HCT116 (cell line): ENCODE measurements at regions not wholly inside any gene's neighbourhood (a gene's known extent, or its start where the extent isn't known, plus 50 kb on each side); places are given as distances from the start of the nearest gene placed in this dataset.

ENCODE experiments used
- ATAC-seq: fragments of 200-7000 bp; cut with Tn5 transposase; 2 replicates; pipeline ENCODE4 v1.9.1; 2020; ENCODE audit warnings: mild to moderate bottlenecking, moderate library complexity
- BruUV-seq: library from RNA; stranded (reverse); fragments of 400-500 nt; replicated peaks from 2 replicates; lab custom pipeline; 2021; lab: Mats Ljungman, UMichigan
- CTCF ChIA-PET: fragments of 300-600 bp; sonication (Branson Sonifier 250); formaldehyde crosslinking; loops from one replicate; lab custom pipeline; 2021; ENCODE audit warnings: antibody characterized with exemption; lab: Charles Lee
- POLR2A ChIA-PET: fragments of 300-600, 350-600 bp; sonication (Branson Sonifier 250); formaldehyde crosslinking; loops from one replicate; lab custom pipeline; 2021; ENCODE audit warnings: antibody characterized with exemption; lab: Charles Lee
- RAD21 ChIA-PET, 2 experiments: fragments of 300-600 bp; sonication (Branson Sonifier 250); formaldehyde crosslinking; loops; one replicate each; lab custom pipeline; 2023; ENCODE audit warnings: low total read pairs in 2 of 2; ENCODE audit not compliant: uncharacterized antibody in 2 of 2, unreplicated experiment in 2 of 2, low non-redundant PET in 1 of 2; lab: Charles Lee
- DNase-seq: peaks from one replicate; pipeline ENCODE4 v3.0.0-alpha.2; 2010; ENCODE audit warnings: low read depth, low spot score
- H2AFZ ChIP-seq: fragments of 200-600 bp; shearing (Covaris generic), sonication (generic); 2 replicates; pipeline ENCODE4 v1.6.1; 2017; ENCODE audit warnings: low read depth, mixed run types, mixed read lengths, antibody characterized with exemption, low read length; ENCODE audit not compliant: poor library complexity, severe bottlenecking
- H3K27ac ChIP-seq: 2 replicates; pipeline ENCODE4 v1.5.1; 2012; ENCODE audit warnings: low read depth, low read length
- H3K27me3 ChIP-seq: fragments of 200-600 bp; sonication (generic); 2 replicates; pipeline ENCODE4 v1.6.1; 2016; ENCODE audit warnings: mixed run types, low read length, mixed read lengths; ENCODE audit not compliant: insufficient read depth
- H3K36me3 ChIP-seq, 2 experiments: fragments of 200-500 bp in 1 of 2; fragments of 200-600 bp in 1 of 2; sonication (Bioruptor generic) in 1 of 2; sonication (generic) in 1 of 2; 2 replicates each; pipeline versions ENCODE4 v1.5.1 to v1.6.1; 2014 to 2016; ENCODE audit warnings: low read length in 2 of 2, inconsistent platforms in 1 of 2, mixed read lengths in 1 of 2, mixed run types in 1 of 2; ENCODE audit not compliant: insufficient read depth in 2 of 2, control insufficient read depth in 1 of 2
- H3K4me1 ChIP-seq, 2 experiments: fragments of 200-600 bp in 1 of 2; sonication (generic) in 1 of 2; 2 replicates each; pipeline versions ENCODE4 v1.5.1 to v1.6.1; 2012 to 2017; ENCODE audit warnings: low read length in 2 of 2, inconsistent platforms in 1 of 2, mild to moderate bottlenecking in 1 of 2, mixed read lengths in 1 of 2, mixed run types in 1 of 2, moderate library complexity in 1 of 2; ENCODE audit not compliant: insufficient read depth in 2 of 2, control insufficient read depth in 1 of 2
- H3K4me2 ChIP-seq: fragments of 200-600 bp; sonication (generic); 2 replicates; pipeline ENCODE4 v1.6.1; 2017; ENCODE audit warnings: mixed run types, low read length, mixed read lengths
- H3K4me3 ChIP-seq, 2 experiments: fragments of 200-600 bp in 1 of 2; sonication (generic) in 1 of 2; replicated peaks in 1 of 2; 2 replicates each; pipeline ENCODE4 v1.5.1; 2011 to 2016; ENCODE audit warnings: low read length in 2 of 2, control low read depth in 1 of 2, low read depth in 1 of 2, mild to moderate bottlenecking in 1 of 2, mixed read lengths in 1 of 2, mixed run types in 1 of 2
- H3K79me2 ChIP-seq: fragments of 200-600 bp; sonication (generic); 2 replicates; pipeline ENCODE4 v1.6.1; 2017; ENCODE audit warnings: mild to moderate bottlenecking, mixed run types, low read length, moderate library complexity, mixed read lengths; ENCODE audit not compliant: insufficient read depth
- H3K9ac ChIP-seq: fragments of 200-600 bp; sonication (generic); 2 replicates; pipeline ENCODE4 v1.6.1; 2016; ENCODE audit warnings: low read length, mixed read lengths
- H3K9me2 ChIP-seq: fragments of 200-600 bp; sonication (generic), shearing (Covaris generic); 2 replicates; pipeline ENCODE4 v1.6.1; 2017; ENCODE audit warnings: mixed run types, mild to moderate bottlenecking, moderate library complexity; ENCODE audit not compliant: insufficient read depth
- H3K9me3 ChIP-seq, 2 experiments: fragments of 200-500 bp in 1 of 2; fragments of 200-600 bp in 1 of 2; sonication (Bioruptor generic) in 1 of 2; sonication (generic) in 1 of 2; 2 replicates each; pipeline ENCODE4 v1.6.1; 2014 to 2017; ENCODE audit warnings: low read length in 2 of 2, mixed read lengths in 2 of 2, inconsistent platforms in 1 of 2, low read depth in 1 of 2, mild to moderate bottlenecking in 1 of 2, mixed run types in 1 of 2, moderate library complexity in 1 of 2; ENCODE audit not compliant: control insufficient read depth in 1 of 2, insufficient read depth in 1 of 2
- H4K20me1 ChIP-seq: fragments of 200-600 bp; sonication (generic), shearing (Covaris generic); 2 replicates; pipeline ENCODE4 v1.6.1; 2017; ENCODE audit warnings: mixed run types, mild to moderate bottlenecking, moderate library complexity; ENCODE audit not compliant: insufficient read depth
- ATF3 ChIP-seq: IDR thresholded peaks from 2 replicates; pipeline ENCODE4 v1.6.1; 2012
- CEBPB ChIP-seq: IDR thresholded peaks from 2 replicates; pipeline ENCODE4 v1.6.1; 2012; ENCODE audit warnings: low read depth
- EGR1 ChIP-seq: IDR thresholded peaks from 2 replicates; pipeline ENCODE4 v1.6.1; 2012; ENCODE audit warnings: low read depth
- ELF1 ChIP-seq: IDR thresholded peaks from 2 replicates; pipeline ENCODE4 v1.6.1; 2012; ENCODE audit warnings: low read depth, borderline replicate concordance
- EZH2 ChIP-seq: fragments of 200-600 bp; sonication (generic); IDR thresholded peaks from 2 replicates; pipeline ENCODE4 v1.6.1; 2017; ENCODE audit warnings: antibody characterized with exemption, mixed run types
- EZH2phosphoT487 ChIP-seq: fragments of 200-600 bp; IDR thresholded peaks from 2 replicates; pipeline ENCODE4 v1.6.1; 2018; ENCODE audit warnings: antibody characterized with exemption, borderline replicate concordance
- FOSL1 ChIP-seq: IDR thresholded peaks from 2 replicates; pipeline ENCODE4 v1.6.1; 2012; ENCODE audit warnings: low read depth
- JUND ChIP-seq: IDR thresholded peaks from 2 replicates; pipeline ENCODE4 v1.6.1; 2012
- POLR2A ChIP-seq: IDR thresholded peaks from 2 replicates; pipeline ENCODE4 v1.7.0; 2011; ENCODE audit warnings: borderline replicate concordance; ENCODE audit not compliant: insufficient read depth, insufficient read length; ENCODE audit errors: extremely low read depth
- POLR2AphosphoS5 ChIP-seq: IDR thresholded peaks from 2 replicates; pipeline ENCODE4 v1.6.1; 2011; ENCODE audit warnings: mild to moderate bottlenecking, low read depth, low read length, moderate library complexity
- RAD21 ChIP-seq: IDR thresholded peaks from 2 replicates; pipeline ENCODE4 v1.6.1; 2012; ENCODE audit warnings: low read depth, mild to moderate bottlenecking
- SIN3A ChIP-seq: IDR thresholded peaks from 2 replicates; pipeline ENCODE4 v1.6.1; 2012; ENCODE audit warnings: low read depth
- SP1 ChIP-seq: IDR thresholded peaks from 2 replicates; pipeline ENCODE4 v1.6.1; 2012; ENCODE audit warnings: low read depth
- YY1 ChIP-seq: IDR thresholded peaks from 2 replicates; pipeline ENCODE4 v1.6.1; 2011; ENCODE audit warnings: low read length, low read depth, moderate library complexity, mild to moderate bottlenecking; ENCODE audit not compliant: insufficient replicate concordance; ENCODE audit errors: extremely low read depth
- ZBTB33 ChIP-seq: IDR thresholded peaks from 2 replicates; pipeline ENCODE4 v1.6.1; 2011; ENCODE audit warnings: mild to moderate bottlenecking, low read length, moderate library complexity; ENCODE audit not compliant: insufficient replicate concordance; ENCODE audit errors: extremely low read depth
- ZFX ChIP-seq: fragments of 450-650 bp; IDR thresholded peaks from 2 replicates; pipeline ENCODE4 v1.6.1; 2017
- ZNF274 ChIP-seq: fragments of 200-500 bp; sonication (Bioruptor generic); IDR thresholded peaks from 2 replicates; pipeline ENCODE4 v1.6.1; 2014; ENCODE audit warnings: mild to moderate bottlenecking, low read depth, low read length, inconsistent platforms
- intact Hi-C: fragments of 100-400 bp; cut with micrococcal nuclease; formaldehyde crosslinking; loops from 2 replicates; pipeline ENCODE4 v1.10.0; 2022
- TF ChIP-seq, protein P1 (sequence below): IDR thresholded peaks from 2 replicates; pipeline ENCODE4 v1.6.1; 2012
- TF ChIP-seq, protein P2 (sequence below): IDR thresholded peaks from 2 replicates; pipeline ENCODE4 v1.6.1; 2012; ENCODE audit warnings: low read depth

DNA sequence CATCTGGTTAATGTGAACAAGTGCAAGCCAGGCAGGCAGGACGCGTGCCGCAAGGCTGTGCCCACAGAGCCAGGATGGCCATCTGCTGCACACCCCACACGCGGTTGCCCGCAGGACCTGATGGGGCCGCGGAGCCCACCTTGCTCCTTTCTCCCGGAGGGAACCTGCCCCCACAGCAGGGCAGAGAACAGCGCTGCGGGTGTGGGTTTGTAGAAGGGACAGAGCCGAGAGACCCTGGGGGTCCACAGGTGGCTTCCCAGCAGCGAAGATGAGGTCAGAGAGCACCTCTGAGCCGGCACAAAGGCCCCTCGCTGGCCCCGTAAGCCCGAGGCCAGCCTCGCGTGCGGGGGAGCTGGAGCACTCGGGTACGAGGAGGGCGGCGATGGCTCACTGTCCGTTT lies 460.8 kb upstream of the SALL3 start (continued):
- no peak for TF ChIP-seq ATF3
- no peak for TF ChIP-seq POLR2AphosphoS5
- no peak for TF ChIP-seq FOSL1
- no peak for TF ChIP-seq ZBTB33
- no peak for TF ChIP-seq YY1
- TF ChIP-seq EZH2 = no peak
- TF ChIP-seq, protein P1, sequence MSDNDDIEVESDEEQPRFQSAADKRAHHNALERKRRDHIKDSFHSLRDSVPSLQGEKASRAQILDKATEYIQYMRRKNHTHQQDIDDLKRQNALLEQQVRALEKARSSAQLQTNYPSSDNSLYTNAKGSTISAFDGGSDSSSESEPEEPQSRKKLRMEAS = no peak
- no peak for TF ChIP-seq EGR1

DNA sequence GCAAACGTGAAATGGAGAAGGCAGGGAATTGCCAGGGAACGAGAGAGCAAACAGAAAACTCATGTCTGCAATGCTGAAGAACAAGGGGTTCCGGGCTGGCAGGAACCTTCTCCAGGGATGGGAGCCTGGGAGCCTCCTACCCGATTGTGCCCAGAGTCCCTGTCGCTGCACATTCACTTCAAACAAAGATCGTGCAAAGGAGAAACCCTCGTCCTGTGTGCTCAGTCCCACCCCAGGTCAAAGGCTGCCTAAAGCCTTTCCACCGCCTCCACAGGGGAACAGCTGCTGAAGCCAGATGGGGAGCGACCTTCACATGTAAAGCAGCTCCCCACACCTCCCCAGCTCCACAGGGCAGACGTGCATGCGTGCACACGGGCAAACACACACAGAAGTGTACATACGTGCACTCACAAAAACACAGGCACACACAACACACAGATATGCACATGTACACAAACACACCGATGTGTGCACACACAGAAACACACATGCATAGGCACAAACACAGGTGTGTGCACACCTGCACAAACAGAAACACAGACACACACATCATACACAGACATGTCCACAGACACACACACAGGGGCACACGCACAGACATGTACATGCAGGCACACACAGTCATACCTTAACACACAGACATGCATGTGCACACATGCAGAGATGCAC lies 460.1 kb upstream of the SALL3 start:
- ATAC-seq (no peak), DNase-seq (no peak)
- Histone ChIP-seq H3K4me3 (no peak overlapping the region), H3K4me1 (no peaks in the 10 kb centered on the region), H3K27ac (no peak overlapping the region), H3K79me2 (no peaks in the 10 kb centered on the region), H3K9me3 (peaks cover 0 to 15% of the 10 kb centered on the region in 2 experiments; a peak in 2 of 4 replicates), H3K36me3 (no peaks in the 10 kb centered on the region), H3K9ac (no peak overlapping the region), H2AFZ (no peak overlapping the region), H3K27me3 (no peaks in the 10 kb centered on the region), H3K4me2 (no peak overlapping the region), H4K20me1 (no peaks in the 10 kb centered on the region), H3K9me2 (no peaks in the 10 kb centered on the region)
- POLR2A ChIA-PET = no interaction called here
- RAD21 ChIA-PET = no interaction called here
- CTCF ChIA-PET = no interaction called here
- intact Hi-C loops = no loop called here
- no TSS peak for BruUV-seq
- TF ChIP-seq YY1 (no peak), ZNF274 (no peak), ATF3 (no peak), FOSL1 (no peak), POLR2A (no peak), EZH2 (no peak), CEBPB (no peak), SP1 (no peak), SIN3A (no peak), ZFX (no peak), RAD21 (no peak), EGR1 (no peak), ELF1 (no peak), EZH2phosphoT487 (no peak), JUND (no peak)
- TF ChIP-seq, protein P2, sequence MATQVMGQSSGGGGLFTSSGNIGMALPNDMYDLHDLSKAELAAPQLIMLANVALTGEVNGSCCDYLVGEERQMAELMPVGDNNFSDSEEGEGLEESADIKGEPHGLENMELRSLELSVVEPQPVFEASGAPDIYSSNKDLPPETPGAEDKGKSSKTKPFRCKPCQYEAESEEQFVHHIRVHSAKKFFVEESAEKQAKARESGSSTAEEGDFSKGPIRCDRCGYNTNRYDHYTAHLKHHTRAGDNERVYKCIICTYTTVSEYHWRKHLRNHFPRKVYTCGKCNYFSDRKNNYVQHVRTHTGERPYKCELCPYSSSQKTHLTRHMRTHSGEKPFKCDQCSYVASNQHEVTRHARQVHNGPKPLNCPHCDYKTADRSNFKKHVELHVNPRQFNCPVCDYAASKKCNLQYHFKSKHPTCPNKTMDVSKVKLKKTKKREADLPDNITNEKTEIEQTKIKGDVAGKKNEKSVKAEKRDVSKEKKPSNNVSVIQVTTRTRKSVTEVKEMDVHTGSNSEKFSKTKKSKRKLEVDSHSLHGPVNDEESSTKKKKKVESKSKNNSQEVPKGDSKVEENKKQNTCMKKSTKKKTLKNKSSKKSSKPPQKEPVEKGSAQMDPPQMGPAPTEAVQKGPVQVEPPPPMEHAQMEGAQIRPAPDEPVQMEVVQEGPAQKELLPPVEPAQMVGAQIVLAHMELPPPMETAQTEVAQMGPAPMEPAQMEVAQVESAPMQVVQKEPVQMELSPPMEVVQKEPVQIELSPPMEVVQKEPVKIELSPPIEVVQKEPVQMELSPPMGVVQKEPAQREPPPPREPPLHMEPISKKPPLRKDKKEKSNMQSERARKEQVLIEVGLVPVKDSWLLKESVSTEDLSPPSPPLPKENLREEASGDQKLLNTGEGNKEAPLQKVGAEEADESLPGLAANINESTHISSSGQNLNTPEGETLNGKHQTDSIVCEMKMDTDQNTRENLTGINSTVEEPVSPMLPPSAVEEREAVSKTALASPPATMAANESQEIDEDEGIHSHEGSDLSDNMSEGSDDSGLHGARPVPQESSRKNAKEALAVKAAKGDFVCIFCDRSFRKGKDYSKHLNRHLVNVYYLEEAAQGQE = no peak
- TF ChIP-seq, protein P1 = no peak
